IMR-90 (cell line): ENCODE measurements at regions not wholly inside any gene's neighbourhood (a gene's known extent, or its start where the extent isn't known, plus 50 kb on each side); places are given as distances from the start of the nearest gene placed in this dataset.

Source experiments
- ATAC-seq: fragments of 200-7000 bp; cut with Tn5 transposase; 2 replicates; pipeline ENCODE4 v1.9.1; 2020; ENCODE audit warnings: low read depth, mild to moderate bottlenecking, moderate library complexity
- BruUV-seq: library from RNA; stranded (reverse); fragments of 400-500 nt; replicated peaks from 2 replicates; lab custom pipeline; 2021; lab: Mats Ljungman, UMichigan
- CTCF ChIA-PET: fragments of 300-600 bp; formaldehyde crosslinking; extraction: SDS; loops from one replicate; lab custom pipeline; 2021; ENCODE audit warnings: antibody characterized with exemption; lab: Yijun Ruan, JAX
- POLR2A ChIA-PET: fragments of 300-600 bp; sonication (Branson Sonifier 250); formaldehyde crosslinking; loops from one replicate; lab custom pipeline; 2022; ENCODE audit warnings: antibody characterized with exemption; ENCODE audit not compliant: unreplicated experiment; lab: Charles Lee
- DNase-seq: peaks from one replicate; pipeline ENCODE4 v3.0.0; 2013
- H2AFZ ChIP-seq: replicated peaks from 2 replicates; pipeline ENCODE3; 2013; ENCODE audit warnings: low read length, mild to moderate bottlenecking; ENCODE audit not compliant: poor library complexity
- H2AK5ac ChIP-seq: 2 replicates; pipeline ENCODE4 v1.6.1; 2013; ENCODE audit warnings: low read depth, low read length, inconsistent platforms
- H2AK9ac ChIP-seq: replicated peaks from 2 replicates; pipeline ENCODE3; 2013; ENCODE audit warnings: mild to moderate bottlenecking, low read depth, low read length, moderate library complexity; ENCODE audit not compliant: poor library complexity
- H2BK120ac ChIP-seq: 2 replicates; pipeline ENCODE4 v1.6.1; 2013; ENCODE audit warnings: low read depth, low read length, inconsistent platforms
- H2BK15ac ChIP-seq: 3 replicates; pipeline ENCODE4 v1.6.1; 2013; ENCODE audit warnings: low read depth, low read length, inconsistent platforms
- H2BK20ac ChIP-seq: 2 replicates; pipeline ENCODE4 v1.6.1; 2013; ENCODE audit warnings: low read depth, mild to moderate bottlenecking, inconsistent platforms, low read length, moderate library complexity
- H2BK5ac ChIP-seq: 2 replicates; pipeline ENCODE4 v1.6.1; 2013; ENCODE audit warnings: mild to moderate bottlenecking, low read depth, low read length, inconsistent platforms; ENCODE audit not compliant: poor library complexity, severe bottlenecking
- H3K14ac ChIP-seq: replicated peaks from 2 replicates; pipeline ENCODE4 v1.6.1; 2013; ENCODE audit warnings: low read depth, low read length, inconsistent platforms
- H3K18ac ChIP-seq: 2 replicates; pipeline ENCODE4 v1.6.1; 2013; ENCODE audit warnings: low read depth, low read length, control low read depth
- H3K23ac ChIP-seq: 2 replicates; pipeline ENCODE4 v1.6.1; 2013; ENCODE audit warnings: low read depth, low read length, inconsistent platforms
- H3K27ac ChIP-seq: 2 replicates; pipeline ENCODE4 v1.5.1; 2013; ENCODE audit warnings: mild to moderate bottlenecking, control low read depth, low read length; ENCODE audit not compliant: insufficient read depth
- H3K27me3 ChIP-seq: 2 replicates; pipeline ENCODE4 v1.6.1; 2013; ENCODE audit warnings: low read length; ENCODE audit not compliant: control insufficient read depth, insufficient read depth
- H3K36me3 ChIP-seq: 2 replicates; pipeline ENCODE4 v1.6.1; 2013; ENCODE audit warnings: low read length, mixed read lengths; ENCODE audit not compliant: control insufficient read depth, insufficient read depth
- H3K4ac ChIP-seq: 2 replicates; pipeline ENCODE4 v1.6.1; 2013; ENCODE audit warnings: low read depth, low read length, inconsistent platforms
- H3K4me1 ChIP-seq: 2 replicates; pipeline ENCODE4 v1.6.1; 2013; ENCODE audit warnings: low read length, mixed read lengths; ENCODE audit not compliant: control insufficient read depth, insufficient read depth
- H3K4me2 ChIP-seq: 2 replicates; pipeline ENCODE4 v1.6.1; 2013; ENCODE audit warnings: low read depth, mild to moderate bottlenecking, control low read depth, low read length, moderate library complexity
- H3K4me3 ChIP-seq: 2 replicates; pipeline ENCODE4 v1.5.1; 2013; ENCODE audit warnings: low read depth, mild to moderate bottlenecking, control low read depth, low read length, moderate library complexity; ENCODE audit not compliant: insufficient read depth
- H3K56ac ChIP-seq: 2 replicates; pipeline ENCODE4 v1.6.1; 2013; ENCODE audit warnings: low read length, inconsistent platforms; ENCODE audit not compliant: insufficient read depth; ENCODE audit errors: extremely low read depth
- H3K79me1 ChIP-seq, 2 experiments: 2 replicates each; pipeline ENCODE4 v1.6.1; 2013; ENCODE audit warnings: low read length in 2 of 2, inconsistent platforms in 1 of 2, low read depth in 1 of 2
- H3K9ac ChIP-seq: 2 replicates; pipeline ENCODE4 v1.6.1; 2013; ENCODE audit warnings: low read depth, low read length, control low read depth
- H3K9me1 ChIP-seq: 2 replicates; pipeline ENCODE4 v1.6.1; 2013; ENCODE audit warnings: low read length, inconsistent platforms; ENCODE audit not compliant: insufficient read depth
- H3K9me3 ChIP-seq: 2 replicates; pipeline ENCODE4 v1.6.1; 2013; ENCODE audit warnings: low read length; ENCODE audit not compliant: control insufficient read depth, insufficient read depth
- H4K20me1 ChIP-seq: 2 replicates; pipeline ENCODE4 v1.6.1; 2013; ENCODE audit warnings: low read length, inconsistent platforms; ENCODE audit not compliant: insufficient read depth
- H4K5ac ChIP-seq: 2 replicates; pipeline ENCODE4 v1.6.1; 2013; ENCODE audit warnings: mild to moderate bottlenecking, low read depth, low read length, control low read depth
- H4K8ac ChIP-seq, 2 experiments: 2 replicates each; pipeline ENCODE4 v1.6.1; 2013; ENCODE audit warnings: low read depth in 2 of 2, low read length in 2 of 2, control low read depth in 1 of 2, inconsistent platforms in 1 of 2
- H4K91ac ChIP-seq: 2 replicates; pipeline ENCODE4 v1.6.1; 2013; ENCODE audit warnings: low read depth, low read length, inconsistent platforms; ENCODE audit not compliant: insufficient read depth
- BHLHE40 ChIP-seq: fragments of 150-350 bp; IDR thresholded peaks from 2 replicates; pipeline ENCODE4 v1.6.1; 2016; ENCODE audit warnings: mild to moderate bottlenecking, low read depth, low read length
- CEBPB ChIP-seq: IDR thresholded peaks from 2 replicates; pipeline ENCODE4 v1.6.1; 2012; ENCODE audit warnings: low read depth, low read length, improper control_type of control experiment
- CHD1 ChIP-seq: IDR thresholded peaks from 2 replicates; pipeline ENCODE4 v1.6.1; 2012; ENCODE audit warnings: low read depth, low read length, improper control_type of control experiment
- CTCF ChIP-seq: conservative IDR thresholded peaks from 2 replicates; pipeline ENCODE4 v1.5.1; 2012; ENCODE audit warnings: mild to moderate bottlenecking, low read depth, low read length, improper control_type of control experiment
- ELK1 ChIP-seq: fragments of 150-350 bp; IDR thresholded peaks from 2 replicates; pipeline ENCODE4 v1.6.1; 2016; ENCODE audit warnings: low read depth, mild to moderate bottlenecking, low read length, moderate library complexity, borderline replicate concordance
- FOS ChIP-seq: fragments of 150-350 bp; IDR thresholded peaks from 2 replicates; pipeline ENCODE4 v1.6.1; 2016; ENCODE audit warnings: low read depth, low read length
- MAFK ChIP-seq: IDR thresholded peaks from 2 replicates; pipeline ENCODE4 v1.6.1; 2012; ENCODE audit warnings: low read depth, low read length, improper control_type of control experiment
- MAZ ChIP-seq: IDR thresholded peaks from 2 replicates; pipeline ENCODE4 v1.6.1; 2012; ENCODE audit warnings: low read depth, mild to moderate bottlenecking, low read length, improper control_type of control experiment, moderate library complexity, borderline replicate concordance
- MXI1 ChIP-seq: IDR thresholded peaks from 2 replicates; pipeline ENCODE4 v1.6.1; 2012; ENCODE audit warnings: low read depth, mild to moderate bottlenecking, low read length, moderate library complexity, borderline replicate concordance
- POLR2A ChIP-seq: IDR thresholded peaks from 2 replicates; pipeline ENCODE4 v1.6.1; 2012; ENCODE audit warnings: mild to moderate bottlenecking, low read depth, low read length
- RAD21 ChIP-seq: IDR thresholded peaks from 2 replicates; pipeline ENCODE4 v1.6.1; 2012; ENCODE audit warnings: low read length, improper control_type of control experiment
- RCOR1 ChIP-seq: IDR thresholded peaks from 2 replicates; pipeline ENCODE4 v1.6.1; 2012; ENCODE audit warnings: mild to moderate bottlenecking, low read length, improper control_type of control experiment; ENCODE audit not compliant: insufficient replicate concordance
- RFX5 ChIP-seq: IDR thresholded peaks from 2 replicates; pipeline ENCODE4 v1.8.0; 2012; ENCODE audit warnings: low read depth, mild to moderate bottlenecking, low read length, moderate library complexity
- SMC3 ChIP-seq: fragments of 150-350 bp; IDR thresholded peaks from 2 replicates; pipeline ENCODE4 v1.6.1; 2016; ENCODE audit warnings: low read depth, mild to moderate bottlenecking, antibody characterized with exemption, low read length, moderate library complexity
- WGBS, 2 experiments: methylation state at CpG; one replicate each; pipeline versions ENCODE4 v1.1.5 to v1.1.7; 2013; ENCODE audit warnings: missing lambda C conversion rate in 2 of 2; ENCODE audit not compliant: insufficient read length in 1 of 2; ENCODE audit errors: extremely low coverage in 2 of 2; 5-methylcytosine and 5-hydroxymethylcytosine counted together
- dilution Hi-C: fragments of 300-500 bp; cut with HindIII; formaldehyde crosslinking; loops from one replicate; pipeline ENCODE4 v1.14.3; 2018; ENCODE audit warnings: low sequenced_read_pairs; ENCODE audit not compliant: unreplicated experiment
- in situ Hi-C: fragments of 300-500 bp; cut with MboI; formaldehyde crosslinking; loops from 3 replicates; pipeline ENCODE4 v1.14.3; 2019; ENCODE audit warnings: low sequenced_read_pairs, inconsistent platforms, mixed read lengths
- intact Hi-C: fragments of 100-400 bp; cut with micrococcal nuclease; formaldehyde crosslinking; loops from 2 replicates; pipeline ENCODE4 v1.10.0; 2022

- no peak overlapping the region for H2AK5ac ChIP-seq
- H3K23ac ChIP-seq, result no peak overlapping the region
- no peak overlapping the region for H4K8ac ChIP-seq
- BruUV-seq, result no TSS peak
- TF ChIP-seq MXI1 (no peak), ELK1 (no peak), CTCF (no peak), POLR2A (no peak), RAD21 (no peak), CHD1 (no peak), RCOR1 (no peak), FOS (no peak), MAFK (no peak), BHLHE40 (no peak), MAZ (no peak), CEBPB (no peak), SMC3 (no peak), RFX5 (no peak)
- H3K9me3 ChIP-seq, result no peaks in the 10 kb centered on the region
- no peak overlapping the region for H3K9ac ChIP-seq
- no peaks in the 10 kb centered on the region for H3K9me1 ChIP-seq
- H3K4me1 ChIP-seq, result 0 out of 2 replicates have a peak, but pooled peaks cover 3% of the 10 kb centered on the region
- no peak overlapping the region for H2AK9ac ChIP-seq
- no peaks in the 10 kb centered on the region for H3K79me1 ChIP-seq
- H3K14ac ChIP-seq, result no peak overlapping the region
- in situ Hi-C loops, result loop anchor here (25.0 kb wide), 1 partner anchor 899 kb away; no protein-coding TSS in a partner anchor
- H3K4me2 ChIP-seq, result no peak overlapping the region
- no peak overlapping the region for H4K5ac ChIP-seq
- no peak overlapping the region for H2BK120ac ChIP-seq
- ChIA-PET POLR2A (no interaction called here), CTCF (interaction anchor here (1.6 kb wide), 1 partner anchor 585 kb away, joined by 4 read pairs; no protein-coding TSS in a partner anchor)
- H2BK20ac ChIP-seq, result no peak overlapping the region
- H3K56ac ChIP-seq, result no peak overlapping the region
- H3K27me3 ChIP-seq, result no peaks in the 10 kb centered on the region
- dilution Hi-C loops, result no loop called here
- no peak overlapping the region for H3K27ac ChIP-seq
- no peak overlapping the region for H3K4ac ChIP-seq
- H4K20me1 ChIP-seq, result no peaks in the 10 kb centered on the region
- no peak overlapping the region for H3K18ac ChIP-seq
- no peaks in the 10 kb centered on the region for H3K36me3 ChIP-seq
- no peak overlapping the region for H4K91ac ChIP-seq
- H2BK5ac ChIP-seq, result no peak overlapping the region
- no CpG with 5 or more reads among the region's 1 CpG for WGBS, 2 experiments
- H2BK15ac ChIP-seq, result no peak overlapping the region
- H2AFZ ChIP-seq, result no peak overlapping the region
- DNase-seq (no peak), ATAC-seq (no peak)
- H3K4me3 ChIP-seq, result no peak overlapping the region
- intact Hi-C loops, result no loop called here
Measured at GRCh38 chr13:76461484-76461883, 424.7 kb downstream of the KCTD12 start.
